H54 (cell line): ENCODE measurements at regions not wholly inside any gene's neighbourhood (a gene's known extent, or its start where the extent isn't known, plus 50 kb on each side); places are given as distances from the start of the nearest gene placed in this dataset.
"Not testable (repeated sequence)": the region's sequence is repeated elsewhere in the genome, so short reads cannot be mapped to it uniquely, and the experiment has no call there.

Source experiments
- DNase-seq: peaks from one replicate; pipeline ENCODE4 v3.0.0; 2011; ENCODE audit warnings: low spot score, mixed read lengths; ENCODE audit not compliant: insufficient read length
- FAIRE-seq: peaks from 3 replicates; lab custom pipeline; 2011; peaks lifted over from hg19 to GRCh38; lab: Jason Lieb, UNC
- POLR2A ChIP-seq: IDR thresholded peaks from 2 replicates; pipeline ENCODE4 v1.6.1; 2011; ENCODE audit warnings: low read depth, mild to moderate bottlenecking, low read length

GRCh38 chr13:79937771-79938216 is 403.1 kb downstream of the SPRY2 start:
- TF ChIP-seq POLR2A, result no peak
- DNase-seq (no peak), FAIRE-seq (no peak)

DNA sequence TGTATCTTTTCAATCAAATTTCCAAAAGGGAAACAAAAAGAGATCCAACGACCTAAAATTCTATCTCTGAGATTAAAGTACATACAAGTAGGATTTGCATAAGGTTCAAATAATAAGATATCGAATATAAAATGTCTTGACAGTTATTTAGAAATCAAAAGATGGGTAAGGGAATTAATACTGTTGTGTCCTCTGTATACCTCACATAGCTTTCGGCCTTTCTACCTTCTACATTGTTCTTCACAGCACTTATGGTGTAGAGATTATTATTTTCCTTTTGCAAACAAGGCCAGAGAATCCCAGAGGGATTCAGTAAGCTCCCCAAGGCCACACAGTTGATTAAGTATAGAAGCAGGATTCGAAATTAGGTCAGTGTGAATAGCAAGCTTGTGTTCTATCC is 403.6 kb downstream of the SPRY2 start:
- FAIRE-seq (peak; percentile 68), DNase-seq (no peak)
- TF ChIP-seq POLR2A, result no peak

DNA sequence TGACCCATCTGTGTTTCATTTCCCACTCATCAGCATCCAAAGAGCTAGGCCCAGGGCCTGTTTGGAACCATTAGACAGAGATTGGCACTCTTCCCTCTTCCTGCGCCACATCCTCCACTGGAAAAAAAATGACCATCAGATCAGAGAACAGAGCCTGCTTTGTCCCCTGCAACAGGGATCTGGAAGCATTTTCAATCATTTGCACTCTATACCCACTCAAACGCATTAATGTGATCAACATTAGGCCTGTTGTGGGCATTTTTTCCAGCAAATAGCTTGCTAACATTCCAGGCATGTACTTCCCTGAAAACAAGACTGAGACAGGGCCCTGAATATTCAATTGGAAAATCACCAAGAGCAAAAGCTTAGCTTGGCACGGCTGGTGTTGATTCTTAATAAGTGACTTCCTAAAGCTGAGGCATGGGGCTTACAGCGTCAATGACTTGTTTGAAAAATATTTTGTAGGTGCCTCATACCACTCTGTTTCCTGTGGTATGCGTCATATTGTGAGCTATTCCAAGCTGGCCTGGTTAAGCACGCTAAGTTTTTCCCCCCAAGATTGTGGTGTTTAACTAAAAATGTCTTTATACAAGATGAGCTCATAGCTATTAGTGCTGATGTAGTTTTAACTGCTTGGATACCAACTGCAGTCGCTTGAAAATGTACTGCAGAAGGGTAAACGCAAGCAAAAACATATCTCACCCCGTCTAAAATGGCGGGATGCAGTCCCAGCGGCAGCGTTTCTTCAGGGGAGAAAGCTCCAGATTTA is 404.4 kb downstream of the SPRY2 start:
- no peak for TF ChIP-seq POLR2A
- DNase-seq (peak; percentile 42), FAIRE-seq (peak; percentile 100)

- no peak for DNase-seq
- peak; percentile 48 for FAIRE-seq
These were observed 405.8 kb downstream of the SPRY2 start for GRCh38 chr13:79935121-79935520.

DNA sequence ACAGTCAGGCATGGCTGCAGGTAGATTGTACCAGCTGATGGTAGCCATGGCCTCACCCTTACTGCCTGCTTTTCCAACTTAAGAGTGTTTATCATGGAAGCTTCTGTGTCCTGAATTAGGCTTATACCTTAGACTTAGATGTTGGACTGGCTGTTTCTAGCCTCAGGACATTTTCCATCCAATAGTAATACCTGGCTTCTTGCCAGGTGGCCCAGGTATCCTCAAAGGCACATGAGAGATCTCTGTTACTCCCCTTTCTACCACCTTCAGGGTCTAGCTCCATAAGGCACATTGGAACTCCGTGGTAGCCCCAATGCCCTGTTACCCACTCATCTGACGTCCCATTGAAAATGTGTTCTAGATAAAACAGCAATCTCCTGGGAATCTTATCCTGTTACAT is 407.5 kb downstream of the SPRY2 start:
- no peak for TF ChIP-seq POLR2A
- FAIRE-seq (no peak), DNase-seq (no peak)

More at GRCh38 chr13:79935121-79935520, 405.8 kb downstream of the SPRY2 start:
- TF ChIP-seq POLR2A, result no peak

- FAIRE-seq, result no peak
These were observed 408.4 kb downstream of the SPRY2 start for GRCh38 chr13:79932556-79932955.

DNA sequence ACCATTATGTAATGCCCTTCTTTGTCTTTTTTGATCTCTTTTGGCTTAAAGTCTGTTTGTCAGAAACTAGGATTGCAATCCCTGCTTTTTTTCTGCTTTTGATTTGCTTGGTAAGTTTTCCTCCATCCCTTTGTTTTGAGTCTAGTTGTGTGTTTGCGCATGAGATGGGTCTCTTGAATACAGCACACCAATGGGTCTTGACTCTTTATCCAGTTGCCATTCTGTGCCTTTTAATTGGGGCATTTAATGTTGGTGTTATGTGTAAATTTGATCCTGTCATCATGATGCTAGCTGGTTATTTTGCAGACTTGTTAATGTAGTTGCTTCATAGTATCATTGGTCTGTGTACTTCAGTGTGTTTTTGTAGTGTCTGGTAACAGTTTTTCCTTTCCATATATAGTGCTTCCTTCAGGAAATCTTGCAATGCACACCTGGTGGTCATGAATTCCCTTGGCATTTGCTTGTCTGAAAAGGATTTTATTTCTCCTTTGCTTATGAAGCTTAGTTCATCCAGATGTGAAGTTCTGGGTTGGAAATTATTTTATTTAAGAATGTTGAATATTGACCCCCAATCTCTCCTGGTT is 416.9 kb downstream of the SPRY2 start:
- FAIRE-seq, DNase-seq: not testable (repeated sequence)

More at GRCh38 chr13:79932556-79932955, 408.4 kb downstream of the SPRY2 start:
- no peak for TF ChIP-seq POLR2A
- no peak for DNase-seq

GRCh38 chr13:79919091-79919490 is 421.8 kb downstream of the SPRY2 start:
- TF ChIP-seq POLR2A, result no peak
- DNase-seq (no peak), FAIRE-seq (no peak)

DNA sequence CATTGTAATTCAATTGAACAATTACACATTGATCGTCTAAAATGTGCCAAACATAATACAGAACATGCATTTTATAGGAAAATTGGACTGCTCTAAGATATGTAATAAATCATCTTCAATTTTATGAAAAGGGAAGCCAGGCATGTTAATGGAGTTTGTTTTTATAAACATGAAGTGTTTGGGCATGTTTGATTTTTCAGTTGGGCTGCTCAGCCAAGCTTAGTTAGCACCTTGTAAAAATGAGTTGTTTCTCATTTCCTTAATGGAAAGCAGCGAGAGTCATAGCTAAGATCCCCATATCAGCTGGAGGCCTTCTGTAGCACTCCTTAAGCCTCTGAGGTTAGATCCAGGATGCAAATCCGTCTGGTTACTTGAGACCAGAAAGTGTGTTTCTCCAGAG is 422.3 kb downstream of the SPRY2 start:
- DNase-seq, result no peak
- peak; percentile 36 for FAIRE-seq
- no peak for TF ChIP-seq POLR2A

DNA sequence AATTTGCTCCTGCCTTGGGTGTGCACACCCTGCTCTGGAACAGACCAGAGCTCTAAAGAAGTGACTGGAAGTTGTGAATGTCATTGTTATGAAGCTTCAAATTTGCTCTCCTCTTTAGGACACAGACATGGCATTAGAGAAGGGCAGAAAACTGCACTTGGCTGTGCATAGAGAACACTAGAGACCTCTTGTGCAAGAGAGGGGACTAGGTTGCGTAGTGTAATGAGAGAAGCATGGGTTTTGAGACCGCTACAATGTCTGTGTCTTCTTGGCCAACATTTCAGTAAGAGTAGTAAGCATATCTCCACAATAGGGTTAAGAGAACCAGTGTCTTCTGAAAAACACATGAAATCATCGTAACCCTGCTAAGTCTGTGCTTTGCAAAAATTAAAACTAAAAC is 423.3 kb downstream of the SPRY2 start:
- TF ChIP-seq POLR2A, result no peak
- FAIRE-seq, result no peak

DNA sequence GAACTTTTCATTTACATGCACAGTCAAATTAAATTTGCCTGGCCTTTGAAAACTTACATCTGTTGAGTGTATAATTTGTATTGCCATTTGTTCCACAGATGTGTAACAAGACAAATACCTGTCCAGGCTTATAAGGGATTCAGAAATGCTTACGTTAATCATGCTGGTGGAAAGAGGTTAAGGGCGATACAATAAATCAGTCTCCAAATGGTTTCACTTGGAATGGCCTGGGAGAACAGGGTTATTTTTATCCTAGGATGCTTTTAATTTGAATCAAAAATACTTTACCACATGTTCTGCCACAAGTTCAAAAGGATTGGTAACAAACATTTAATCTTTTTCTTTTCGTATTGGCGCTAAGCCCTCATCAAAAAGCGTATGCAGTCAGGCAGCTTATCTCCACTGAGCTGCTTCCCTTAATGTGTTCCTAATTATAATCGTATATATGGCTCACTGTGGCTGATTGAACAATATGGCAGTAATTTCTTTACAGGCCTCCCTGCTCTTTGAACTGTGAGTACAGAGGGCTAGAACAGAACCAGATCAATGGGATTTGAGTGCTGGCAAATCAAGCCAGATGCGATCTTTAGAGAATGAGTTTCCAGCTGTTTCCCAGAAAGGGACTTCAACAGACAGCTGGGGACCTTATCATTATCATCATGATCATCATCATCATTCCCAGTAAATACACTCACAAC is 425.7 kb downstream of the SPRY2 start:
- no peak for DNase-seq
- TF ChIP-seq POLR2A, result no peak
- FAIRE-seq, result no peak

More for the DNA sequence above, 423.3 kb downstream of the SPRY2 start:
- no peak for DNase-seq

DNA sequence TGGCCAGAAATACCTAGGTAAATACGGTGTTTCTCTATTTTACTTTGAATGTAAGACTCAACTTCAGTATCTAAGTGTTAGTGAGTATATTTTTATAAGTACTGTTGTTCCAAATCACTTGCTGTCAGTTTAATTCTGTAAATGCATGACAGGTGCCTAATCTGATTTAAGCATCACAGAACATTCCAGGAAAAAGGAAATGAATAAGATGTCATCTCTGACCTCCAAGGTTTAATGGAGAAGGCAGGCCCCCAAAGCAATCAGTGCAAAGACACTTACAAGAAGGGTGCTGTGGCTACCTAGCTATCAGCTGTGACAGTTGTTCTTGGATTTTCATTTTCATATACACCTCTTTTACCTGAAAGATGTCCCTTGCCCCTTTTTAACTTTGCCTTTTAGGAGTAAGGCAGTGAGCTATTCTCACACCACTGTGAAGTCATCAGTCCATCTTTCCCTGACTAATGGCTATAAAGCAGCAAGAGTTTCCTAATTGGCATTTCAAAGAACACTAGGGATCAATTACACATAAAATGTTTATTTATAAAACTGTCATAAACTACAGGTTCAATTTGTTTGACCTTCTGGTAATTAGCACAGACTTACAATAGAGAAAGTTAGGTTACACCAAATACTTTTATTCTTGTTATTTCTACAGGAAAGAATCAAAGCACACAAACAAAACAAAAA is 427.6 kb downstream of the SPRY2 start:
- DNase-seq (no peak), FAIRE-seq (no peak)
- TF ChIP-seq POLR2A, result no peak

DNA sequence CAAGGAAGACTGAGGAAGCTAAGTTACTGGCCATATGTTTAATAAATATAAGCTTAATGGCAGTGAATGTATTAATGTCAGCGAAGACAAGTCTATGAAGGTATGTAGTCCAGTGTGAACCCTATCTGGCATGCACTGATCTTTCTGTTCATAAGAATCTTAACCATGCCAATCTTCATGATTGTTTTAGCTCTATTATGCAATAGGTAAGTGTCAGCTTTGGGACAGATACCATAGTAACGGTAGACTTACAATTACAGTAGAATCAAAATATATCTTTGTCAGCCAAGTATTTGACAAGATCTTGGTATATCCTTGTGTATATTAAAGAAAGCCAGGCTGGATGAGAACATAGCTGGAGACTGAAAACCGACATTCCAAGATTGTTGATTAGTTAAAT is 428.5 kb downstream of the SPRY2 start:
- DNase-seq (no peak), FAIRE-seq (no peak)
- TF ChIP-seq POLR2A, result no peak
